HG03354 (cell line): ENCODE measurements at regions not wholly inside any gene's neighbourhood (a gene's known extent, or its start where the extent isn't known, plus 50 kb on each side); places are given as distances from the start of the nearest gene placed in this dataset.
"Not testable (repeated sequence)": the region's sequence is repeated elsewhere in the genome, so short reads cannot be mapped to it uniquely, and the experiment has no call there.

ENCODE experiments used
- ATAC-seq: cut with Tn5 transposase; IDR thresholded peaks from one replicate; pipeline ENCODE4 v1.9.1; 2021; ENCODE audit warnings: mild to moderate bottlenecking; ENCODE audit not compliant: unreplicated experiment, poor library complexity, severe bottlenecking

DNA sequence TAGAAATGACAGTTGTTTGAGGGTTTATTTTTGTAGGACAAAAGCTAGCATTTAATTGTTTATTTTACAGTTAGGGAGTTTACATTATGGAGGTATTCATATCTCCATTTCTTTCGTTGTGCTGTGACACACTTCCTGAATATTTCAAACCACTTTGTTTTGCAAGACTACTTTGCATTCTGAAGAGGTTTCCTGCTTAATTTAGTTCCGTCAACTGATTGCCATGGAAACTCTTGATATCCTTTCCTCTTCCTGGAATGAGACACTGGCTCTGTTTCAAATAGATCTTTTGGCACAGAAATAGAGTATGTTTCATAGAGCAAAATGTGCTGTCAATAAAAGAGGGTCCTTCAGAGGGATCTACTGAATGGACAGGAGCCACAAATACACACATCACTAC, 159.5 kb upstream of the AGR3 start:
- no peak for ATAC-seq

DNA sequence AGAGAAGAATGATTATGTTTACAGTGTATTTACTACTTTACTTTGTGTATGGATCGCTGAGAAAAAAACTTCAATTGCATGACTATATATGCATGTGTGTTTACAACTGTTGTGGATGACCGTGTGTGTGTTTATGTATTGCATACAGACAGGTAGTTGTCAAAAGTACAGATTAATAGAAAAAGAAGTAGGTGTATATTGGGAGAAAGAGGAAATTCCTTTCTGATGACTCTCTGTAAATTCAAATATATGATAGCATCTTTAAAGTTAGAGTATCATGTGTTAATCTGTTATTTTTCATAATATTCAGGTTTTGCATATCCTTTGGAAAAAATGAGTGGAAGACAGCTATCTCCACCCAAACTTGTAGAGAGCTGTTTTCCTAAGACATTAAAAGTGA, 160.4 kb upstream of the AGR3 start:
- ATAC-seq, result no peak

DNA sequence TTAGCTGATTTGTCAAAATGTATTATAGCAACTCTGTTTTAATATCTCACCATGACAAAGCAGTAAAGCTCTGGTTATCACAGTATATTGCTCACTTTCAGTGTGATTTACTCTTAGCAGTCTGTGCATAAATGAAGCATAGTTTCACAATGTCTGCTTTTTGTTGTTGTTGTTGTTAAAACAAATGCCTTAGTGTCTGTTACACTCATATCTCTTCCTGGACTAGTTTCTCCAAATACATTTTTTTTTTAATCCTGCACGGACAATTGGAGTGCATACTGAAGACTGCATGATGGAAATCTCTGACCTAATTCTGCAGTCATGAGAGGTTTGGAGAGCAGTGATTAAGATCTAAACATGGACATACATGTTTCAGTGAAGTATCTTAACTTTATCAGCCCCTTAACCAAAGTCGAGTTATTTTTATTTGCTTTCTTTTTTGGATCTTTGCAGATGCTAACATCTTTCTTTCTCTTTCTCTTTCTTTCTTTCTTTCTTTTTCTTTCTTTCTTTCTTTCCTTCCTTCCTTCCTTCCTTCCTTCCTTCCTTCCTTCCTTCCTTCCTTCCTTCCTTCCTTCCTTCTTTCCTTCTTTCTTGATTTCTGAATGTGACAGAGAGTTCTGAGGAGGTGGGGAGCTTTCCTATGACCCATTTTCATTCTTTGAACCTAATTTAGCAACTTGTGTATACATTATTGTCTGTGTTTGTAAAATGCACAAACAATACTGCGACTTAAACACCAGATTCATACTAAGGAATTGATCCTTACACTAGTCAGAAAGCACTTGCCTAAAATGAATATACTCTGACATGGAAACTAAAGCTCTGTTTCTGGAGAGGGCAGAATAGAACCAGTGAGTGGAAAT, 161.5 kb upstream of the AGR3 start:
- no peak for ATAC-seq

DNA sequence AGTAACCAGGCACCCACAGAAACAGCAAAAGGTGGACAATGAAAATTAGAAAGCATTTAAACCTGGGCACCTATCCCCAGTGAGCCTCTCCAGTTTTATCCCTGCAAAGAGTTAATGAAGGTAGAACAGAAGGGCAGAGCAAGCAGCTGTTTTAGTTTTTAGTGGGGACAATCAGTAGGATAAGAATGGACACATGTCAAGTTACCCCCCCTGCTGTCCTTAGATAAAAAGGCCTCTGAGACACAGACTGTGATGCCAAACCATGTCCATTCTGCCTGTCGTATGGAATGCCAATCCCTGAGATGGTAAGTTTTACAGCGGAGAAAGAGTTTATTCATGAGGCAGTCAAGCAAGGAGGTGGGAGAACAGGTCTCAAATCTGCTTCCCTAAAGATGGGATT, 162.6 kb upstream of the AGR3 start:
- no peak for ATAC-seq

DNA sequence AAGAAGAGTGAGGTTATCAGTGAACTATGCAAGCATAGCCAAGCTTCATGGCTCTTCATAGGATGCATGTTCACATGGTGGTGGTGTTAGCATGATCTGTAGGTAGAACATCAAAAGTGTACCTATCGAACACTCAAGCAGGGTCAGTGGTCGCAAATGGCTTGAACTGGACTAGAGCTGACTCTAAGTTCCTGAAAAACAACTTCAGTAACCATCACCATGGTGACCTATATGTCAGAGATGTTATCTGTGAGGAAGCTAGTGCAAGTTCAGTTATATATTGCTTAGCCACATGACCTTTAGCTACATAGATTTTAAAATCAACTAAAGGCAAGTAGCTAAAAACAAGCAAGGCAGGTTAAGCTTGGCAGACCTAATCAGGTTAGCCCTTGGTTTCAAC, 163.1 kb upstream of the AGR3 start:
- ATAC-seq, result no peak

DNA sequence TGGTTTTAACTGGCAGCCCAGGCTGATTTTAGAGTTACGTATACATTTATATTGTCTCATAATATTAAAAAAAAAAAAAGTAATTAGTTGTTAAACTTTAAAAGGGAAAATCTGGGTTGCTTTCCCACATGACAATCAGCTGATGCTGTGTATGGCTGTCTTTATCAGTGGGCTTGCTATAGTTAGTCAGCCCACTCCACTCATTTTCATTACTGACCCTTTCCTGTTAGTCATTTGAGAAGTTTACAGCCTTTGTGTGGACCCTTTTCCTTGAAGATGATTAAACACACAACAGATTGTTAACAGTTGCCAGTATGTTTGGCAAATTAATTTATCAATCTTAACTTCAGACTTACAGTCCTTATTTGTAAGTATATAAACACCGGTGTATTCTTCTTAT, 164.5 kb upstream of the AGR3 start:
- ATAC-seq, result no peak

DNA sequence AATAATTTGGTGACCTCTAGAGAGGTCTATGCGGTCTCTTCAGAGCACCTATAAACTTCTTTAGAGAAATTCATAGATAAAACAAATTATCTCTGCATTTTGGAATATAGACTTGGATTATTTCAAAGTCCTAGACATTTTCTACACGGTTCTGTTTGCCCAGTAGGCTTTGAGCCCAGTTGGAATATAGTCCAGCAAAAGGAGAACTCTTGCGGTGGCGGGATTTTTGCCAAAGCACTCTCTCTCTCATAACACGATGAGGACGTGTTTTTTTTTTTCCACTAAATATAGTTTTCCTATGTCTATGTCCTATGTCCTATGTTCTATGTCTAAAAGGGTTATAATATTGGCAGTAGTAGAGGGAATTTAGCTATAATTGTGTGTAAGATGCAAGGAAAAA, 164.9 kb upstream of the AGR3 start:
- ATAC-seq, result no peak

DNA sequence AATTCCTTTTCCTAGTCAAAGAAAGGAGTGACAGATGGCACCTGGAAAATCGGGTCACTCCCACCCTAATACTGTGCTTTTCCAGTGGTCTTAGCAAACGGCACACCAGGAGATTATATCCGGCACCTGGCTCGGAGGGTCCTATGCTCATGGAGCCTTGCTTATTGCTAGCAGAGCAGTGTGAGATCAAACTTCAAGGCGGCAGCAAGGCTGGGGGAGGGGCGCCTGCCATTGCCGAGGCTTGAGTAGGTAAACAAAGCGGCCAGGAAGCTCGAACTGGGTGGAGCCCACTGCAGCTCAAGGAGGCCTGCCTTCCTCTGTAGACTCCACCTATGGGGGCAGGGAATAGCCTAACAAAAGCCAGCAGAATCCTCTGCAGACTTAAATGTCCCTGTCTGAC, 171.4 kb upstream of the AGR3 start:
- not testable (repeated sequence) for ATAC-seq

DNA sequence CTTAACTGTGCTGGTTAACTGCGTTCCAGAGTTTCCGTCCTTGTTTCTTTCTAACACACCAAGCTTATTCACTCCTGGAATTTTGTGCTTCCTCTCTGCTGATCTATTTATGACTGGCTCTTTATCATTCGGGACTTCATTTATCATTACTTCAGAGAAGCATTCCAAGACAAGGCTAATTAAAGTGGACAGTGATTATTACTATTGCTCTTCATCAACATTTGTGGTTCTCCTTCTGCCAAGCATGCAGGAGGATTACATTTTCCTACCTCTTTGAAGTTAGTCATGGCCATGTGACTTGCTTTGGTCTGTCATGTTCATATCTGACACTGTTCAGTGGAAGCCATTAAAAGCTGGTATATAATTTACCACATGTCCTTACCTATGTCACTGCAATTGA, 172.4 kb upstream of the AGR3 start:
- ATAC-seq, result no peak

DNA sequence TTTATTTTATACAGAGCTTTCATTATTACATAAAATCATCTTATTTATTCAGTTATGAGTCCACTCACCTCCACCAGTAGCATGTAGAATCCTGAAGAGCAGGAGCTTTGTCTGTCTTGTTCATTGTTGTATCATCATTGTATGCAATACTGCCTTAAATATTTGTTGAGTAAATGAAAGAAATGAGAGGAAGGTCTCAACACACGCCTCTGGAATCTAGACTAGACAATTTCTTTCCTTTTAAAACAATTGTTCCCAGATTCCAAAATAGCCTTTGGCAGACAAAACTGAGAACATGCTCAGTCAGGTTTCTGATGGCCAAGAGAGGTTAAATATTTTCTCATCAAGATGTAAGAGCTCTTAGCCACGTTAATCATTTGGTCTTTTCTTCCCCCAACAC, 173.1 kb upstream of the AGR3 start:
- ATAC-seq, result no peak

DNA sequence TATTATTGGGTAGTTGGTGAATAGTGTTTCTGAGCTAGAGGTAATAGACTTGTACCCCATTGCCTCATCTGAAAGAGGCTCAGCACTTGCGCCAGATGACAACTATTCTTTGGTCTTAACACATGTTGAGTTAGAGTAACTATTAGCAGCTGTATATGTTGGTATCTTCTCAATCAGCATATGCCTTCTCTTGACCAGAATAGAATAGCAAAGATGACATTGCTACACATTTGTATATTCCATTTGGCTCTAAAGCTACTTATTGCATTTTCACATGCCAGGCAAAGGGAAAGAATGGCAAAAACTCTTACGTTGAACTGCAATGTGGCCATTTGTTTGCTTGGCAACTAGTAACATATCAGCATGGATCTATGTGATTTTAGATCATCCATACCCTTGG, 173.8 kb upstream of the AGR3 start:
- no peak for ATAC-seq

DNA sequence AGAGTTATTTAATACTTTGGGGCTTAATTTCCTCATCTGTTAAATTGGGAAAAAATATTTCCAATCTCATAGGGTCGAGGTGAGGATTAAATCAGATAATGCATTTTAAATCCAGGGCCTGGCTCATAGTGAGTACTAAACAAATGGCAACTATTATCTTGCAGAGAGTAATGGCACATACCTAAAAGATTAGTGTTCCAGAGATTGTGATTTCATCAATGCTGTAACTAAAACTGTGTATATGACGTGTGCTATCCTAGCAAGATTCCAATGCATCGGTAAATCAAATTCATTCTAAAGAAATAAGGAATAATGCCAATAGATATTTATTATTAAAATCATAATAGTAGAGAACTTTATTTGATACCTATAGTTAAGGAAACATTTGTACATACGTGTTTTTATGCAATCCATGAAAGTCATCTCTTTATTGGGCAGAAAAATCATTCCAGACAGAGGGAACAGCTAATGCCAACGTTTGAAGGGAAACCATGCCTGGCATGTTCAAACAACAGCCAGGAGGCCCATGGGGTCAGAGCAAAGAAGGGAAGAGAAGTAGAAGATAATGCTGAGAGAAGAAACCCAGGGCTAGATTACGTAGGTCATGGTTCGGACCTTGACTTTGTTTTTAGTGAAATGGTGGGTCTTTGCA, 174.8 kb upstream of the AGR3 start:
- ATAC-seq, result no peak

DNA sequence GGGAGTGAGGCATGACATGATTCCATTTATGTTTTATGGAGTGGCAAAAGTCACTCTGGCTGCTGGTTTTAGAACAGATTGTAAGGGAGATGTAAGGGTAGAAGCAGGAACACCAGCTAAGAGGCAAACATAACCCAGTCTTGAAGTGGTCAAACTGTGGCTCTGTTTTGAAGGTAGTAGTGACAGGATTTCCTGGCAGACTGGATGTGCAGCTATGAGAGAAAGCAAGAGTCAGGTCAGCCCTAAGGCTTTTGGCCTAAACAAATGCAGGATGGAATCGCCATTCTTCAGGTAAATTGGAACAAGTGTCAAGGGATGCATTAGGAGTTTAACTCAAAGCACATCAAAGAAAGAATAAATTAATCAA, 175.3 kb upstream of the AGR3 start:
- no peak for ATAC-seq

DNA sequence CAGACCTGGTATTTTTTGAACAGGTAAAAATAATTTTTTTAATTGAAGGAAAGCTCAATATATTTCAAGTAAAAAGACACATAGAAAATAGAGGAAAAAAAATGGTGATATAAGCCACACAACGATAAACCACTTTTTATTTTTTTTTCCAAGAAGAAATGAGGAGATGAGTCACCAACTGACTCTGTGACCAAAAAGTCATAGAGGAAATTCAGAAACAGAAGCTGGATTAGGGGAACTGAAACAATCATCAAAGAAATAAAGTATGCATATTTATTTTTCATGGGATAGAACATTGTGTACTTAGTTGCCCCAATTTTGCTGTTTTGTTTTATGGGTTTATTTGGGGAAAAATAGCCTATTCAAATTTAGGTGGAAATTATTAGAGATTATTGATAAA, 176.8 kb upstream of the AGR3 start:
- ATAC-seq, result no peak

DNA sequence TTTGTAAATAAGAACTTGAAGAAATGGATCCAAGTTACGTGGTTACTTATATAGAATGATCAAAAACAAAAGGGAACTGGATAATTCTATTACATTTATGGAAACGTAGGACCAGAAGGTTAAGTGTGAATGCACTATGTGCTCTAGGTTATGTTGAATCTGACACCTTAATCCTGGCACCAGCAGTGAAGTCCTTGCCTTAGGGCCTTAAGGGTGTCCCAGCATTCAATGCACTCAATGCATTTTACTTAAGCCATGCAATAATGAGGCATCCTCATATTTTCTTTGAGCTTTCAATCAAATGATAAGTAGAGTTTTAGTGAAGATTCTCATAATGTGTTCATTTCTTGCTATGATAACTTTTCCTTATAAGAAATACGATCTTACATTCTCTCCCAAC, 178.3 kb upstream of the AGR3 start:
- ATAC-seq, result no peak

DNA sequence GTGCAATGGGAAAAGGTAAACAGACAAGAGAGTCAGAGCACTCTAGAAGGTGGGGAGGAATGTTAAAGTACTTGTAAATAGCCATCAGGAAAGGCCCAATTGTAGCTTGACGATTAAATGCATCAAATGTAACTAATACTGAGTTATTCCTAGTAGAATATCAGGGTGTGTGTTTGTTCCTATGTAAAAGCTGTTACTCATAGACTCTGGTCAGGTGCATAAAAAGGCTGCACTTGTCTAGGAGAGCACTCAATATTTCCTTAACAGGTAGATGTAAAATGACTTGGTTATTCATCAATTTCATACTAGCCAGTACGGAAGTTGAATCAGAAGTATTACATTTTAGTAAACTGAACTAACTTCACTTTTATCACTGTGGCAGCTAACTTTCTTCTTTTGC, 179.7 kb upstream of the AGR3 start:
- no peak for ATAC-seq

DNA sequence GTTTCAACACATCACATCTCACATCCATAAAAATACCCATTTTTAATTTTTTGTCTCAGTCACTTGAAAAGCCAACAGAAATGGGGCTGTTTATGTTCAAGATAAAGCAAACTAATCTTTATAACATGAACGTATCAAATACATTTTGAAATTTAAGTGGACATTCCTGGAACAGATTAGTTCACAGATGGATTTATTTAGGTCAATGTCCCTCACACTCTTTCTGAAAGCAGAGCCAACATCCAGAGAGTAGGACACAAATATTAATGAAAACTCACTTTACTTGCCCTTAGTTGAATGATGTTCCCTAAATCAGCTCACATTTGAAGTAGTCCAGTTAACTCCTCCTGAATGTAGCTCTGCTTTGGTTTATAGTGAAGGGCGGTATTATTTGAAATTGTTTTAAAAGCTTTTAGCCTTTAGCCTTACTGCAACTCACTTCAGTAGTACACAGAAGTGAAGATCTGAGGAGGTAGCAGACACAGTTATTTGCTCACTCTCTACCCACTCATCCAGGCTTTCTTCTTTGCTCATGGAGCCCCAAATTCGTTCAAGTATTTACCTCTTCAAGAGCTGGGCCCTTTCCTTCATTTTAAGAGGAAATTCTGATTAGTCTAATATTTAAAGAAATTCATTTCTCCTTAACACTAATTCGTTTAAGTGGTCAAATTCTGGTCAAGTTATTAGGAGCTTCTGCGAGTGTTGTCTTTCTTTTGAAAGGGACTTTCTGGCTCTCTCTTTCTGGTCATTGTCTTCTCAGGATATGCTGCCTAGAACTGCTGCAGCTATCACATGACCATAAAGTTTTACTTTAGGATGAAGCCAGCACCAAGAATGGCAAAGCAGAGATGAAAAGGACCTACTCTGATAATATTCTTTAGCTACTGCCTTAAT, 180.6 kb upstream of the AGR3 start:
- no peak for ATAC-seq

DNA sequence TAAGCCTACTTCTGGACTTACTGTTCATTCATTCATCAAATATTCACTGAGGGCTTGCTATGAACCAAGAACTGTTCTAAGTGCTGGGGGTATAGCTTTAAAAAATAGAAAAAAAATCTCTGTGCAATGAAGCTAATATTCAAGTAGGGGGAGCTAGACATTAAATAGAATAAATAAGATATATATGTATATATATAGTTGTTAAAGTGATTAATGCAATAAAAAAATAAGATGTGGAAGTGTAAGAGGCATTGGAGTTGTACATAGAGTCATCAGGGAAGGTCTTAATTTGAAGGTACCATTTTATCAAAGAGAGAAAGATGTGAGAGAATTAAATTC, 181.2 kb upstream of the AGR3 start:
- no peak for ATAC-seq

DNA sequence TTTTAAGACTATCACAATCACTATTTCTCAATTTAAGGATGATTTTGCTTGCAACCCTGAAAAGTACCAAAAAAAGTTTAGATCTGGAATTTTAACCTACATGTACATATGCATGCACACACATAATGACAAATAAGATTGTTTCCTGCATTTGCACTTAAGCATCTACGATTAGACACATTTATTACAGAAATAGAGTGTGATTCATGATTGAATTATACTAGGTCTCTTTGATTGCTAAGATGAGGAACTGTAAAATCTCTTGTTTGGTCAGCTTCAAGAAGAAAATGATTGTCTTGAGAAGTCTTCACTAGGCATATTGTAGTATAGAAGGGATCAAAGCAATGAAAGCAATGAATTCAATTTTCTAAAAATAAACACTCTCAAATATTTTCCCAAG, 185.9 kb upstream of the AGR3 start:
- no peak for ATAC-seq

DNA sequence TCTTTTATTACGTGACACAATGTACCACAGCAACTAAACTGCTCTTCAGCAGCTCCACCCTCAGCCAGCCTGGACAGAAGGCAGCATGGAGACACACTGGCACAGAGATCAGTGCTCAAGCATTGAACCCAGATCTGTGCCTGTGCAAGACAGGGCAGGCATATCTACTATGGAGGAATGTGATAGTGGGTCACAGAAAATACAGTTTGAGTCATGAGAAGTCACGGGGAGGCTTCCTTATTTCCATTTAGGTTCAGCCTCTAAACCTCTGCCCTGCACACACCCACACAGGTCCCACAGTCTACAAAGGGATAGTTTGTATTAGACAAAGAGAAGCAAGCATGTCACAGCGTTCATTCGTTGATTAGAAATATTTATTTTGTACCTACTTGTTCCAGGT, 187.4 kb upstream of the AGR3 start:
- no peak for ATAC-seq

DNA sequence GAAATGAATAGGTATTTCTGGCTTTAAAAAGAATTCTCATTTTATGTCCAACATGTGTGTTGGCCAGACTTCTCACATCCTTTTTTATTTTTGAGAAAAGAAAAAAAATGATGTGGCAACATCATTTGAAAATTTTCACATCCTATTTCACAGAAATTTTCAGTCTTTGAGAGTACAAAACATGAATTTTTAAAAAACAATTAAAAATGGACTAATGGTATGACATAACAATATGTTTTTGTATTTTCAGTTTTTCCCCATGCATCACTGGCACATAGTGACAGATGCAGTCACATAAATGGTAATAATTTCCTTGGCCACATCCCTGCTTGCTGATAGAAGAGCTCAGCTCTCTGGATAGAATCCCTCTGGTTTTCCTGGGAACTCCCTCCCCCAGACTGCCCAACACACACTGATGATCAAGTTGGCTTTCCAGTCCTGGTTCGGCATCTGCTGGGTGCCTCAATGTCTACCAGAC, 188.5 kb upstream of the AGR3 start:
- ATAC-seq, result no peak
